MM.1S (cell line): ENCODE measurements at regions not wholly inside any gene's neighbourhood (a gene's known extent, or its start where the extent isn't known, plus 50 kb on each side); places are given as distances from the start of the nearest gene placed in this dataset.

Experiments used
- DNase-seq: peaks from one replicate; pipeline ENCODE4 v3.0.0-alpha.2; 2015
- H2AFZ ChIP-seq: fragments of 300-600 bp; sonication (generic); 2 replicates; pipeline ENCODE4 v1.6.0; 2016; ENCODE audit warnings: antibody characterized with exemption, low read length
- H3F3A ChIP-seq: fragments of 300-600 bp; sonication (generic); 2 replicates; pipeline ENCODE4 v1.6.1; 2016; ENCODE audit warnings: mild to moderate bottlenecking, antibody characterized with exemption, low read length, moderate library complexity, mixed read lengths; ENCODE audit not compliant: insufficient read depth
- H3K27ac ChIP-seq: fragments of 300-600 bp; sonication (generic); 2 replicates; pipeline ENCODE4 v1.5.1; 2016; ENCODE audit warnings: mild to moderate bottlenecking, low read length
- H3K27me3 ChIP-seq: fragments of 300-600 bp; sonication (generic); replicated peaks from 2 replicates; pipeline ENCODE4 v1.6.0; 2016; ENCODE audit warnings: low read length; ENCODE audit not compliant: insufficient read depth
- H3K36me3 ChIP-seq: fragments of 300-600 bp; sonication (generic); replicated peaks from 2 replicates; pipeline ENCODE4 v1.6.1; 2016; ENCODE audit warnings: mild to moderate bottlenecking, low read length, mixed read lengths; ENCODE audit not compliant: insufficient read depth
- H3K4me1 ChIP-seq: fragments of 300-600 bp; sonication (generic); 2 replicates; pipeline ENCODE4 v1.6.1; 2016; ENCODE audit warnings: low read length, mixed read lengths
- H3K4me2 ChIP-seq: fragments of 300-600 bp; sonication (generic); 2 replicates; pipeline ENCODE4 v1.6.0; 2016; ENCODE audit warnings: low read depth, low read length
- H3K4me3 ChIP-seq: fragments of 300-600 bp; sonication (generic); 2 replicates; pipeline ENCODE4 v1.5.1; 2016; ENCODE audit warnings: low read length, mixed read lengths
- H3K79me2 ChIP-seq: fragments of 300-600 bp; sonication (generic); 2 replicates; pipeline ENCODE4 v1.6.1; 2016; ENCODE audit warnings: mixed run types, low read length, mixed read lengths
- H3K9ac ChIP-seq: fragments of 300-600 bp; sonication (generic); 2 replicates; pipeline ENCODE4 v1.6.1; 2016; ENCODE audit warnings: low read length, mixed read lengths
- H3K9me2 ChIP-seq: fragments of 300-600 bp; sonication (generic); replicated peaks from 2 replicates; pipeline ENCODE4 v1.6.1; 2016; ENCODE audit warnings: mild to moderate bottlenecking, low read length, mixed read lengths; ENCODE audit not compliant: insufficient read depth
- H3K9me3 ChIP-seq: fragments of 300-600 bp; sonication (generic); replicated peaks from 2 replicates; pipeline ENCODE4 v1.6.1; 2016; ENCODE audit warnings: mild to moderate bottlenecking, low read length, mixed read lengths; ENCODE audit not compliant: insufficient read depth
- H4K20me1 ChIP-seq: fragments of 300-600 bp; sonication (generic); 2 replicates; pipeline ENCODE4 v1.6.1; 2016; ENCODE audit warnings: mild to moderate bottlenecking, low read length, moderate library complexity, mixed read lengths; ENCODE audit not compliant: insufficient read depth
- EZH2 ChIP-seq: fragments of 300-600 bp; sonication (generic); optimal IDR thresholded peaks from 2 replicates; pipeline ENCODE3; 2017; ENCODE audit warnings: low read depth, mild to moderate bottlenecking, antibody characterized with exemption, low read length, mixed read lengths
- EZH2phosphoT487 ChIP-seq: fragments of 300-600 bp; sonication (generic); IDR thresholded peaks from 2 replicates; pipeline ENCODE4 v1.6.1; 2018; ENCODE audit warnings: antibody characterized with exemption, low read length
- TF ChIP-seq, protein P1 (sequence below): fragments of 300-600 bp; sonication (generic); IDR thresholded peaks from 2 replicates; pipeline ENCODE4 v1.5.1; 2016; ENCODE audit warnings: antibody characterized with exemption, low read length, mixed read lengths

DNA sequence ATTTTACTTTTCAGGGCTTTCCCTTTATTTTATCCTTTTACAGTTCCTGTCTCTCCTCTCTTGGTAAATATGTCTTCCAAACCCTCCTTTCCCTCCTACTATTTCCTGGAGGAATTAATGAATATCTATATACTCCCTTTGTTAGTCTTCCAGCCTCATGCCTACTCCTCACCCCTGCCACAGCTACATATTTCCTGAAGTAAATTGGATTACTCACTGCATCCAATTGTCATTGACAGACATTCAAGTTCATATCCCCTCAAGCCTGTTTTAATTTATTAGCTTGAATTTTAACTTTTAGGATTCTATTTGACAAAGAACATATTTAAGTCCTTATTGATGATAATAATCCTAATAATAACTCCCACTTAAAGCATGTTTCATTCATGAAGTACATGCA, 314.5 kb downstream of the TMEM161B start:
- no peak for DNase-seq
- Histone ChIP-seq H3K4me2 (no peak overlapping the region), H3K9me3 (no peaks in the 10 kb centered on the region), H3K27ac (no peak overlapping the region), H3K27me3 (no peaks in the 10 kb centered on the region), H3K36me3 (no peaks in the 10 kb centered on the region), H3K4me1 (no peaks in the 10 kb centered on the region), H2AFZ (no peak overlapping the region), H3K79me2 (no peaks in the 10 kb centered on the region), H3K9me2 (no peaks in the 10 kb centered on the region), H3K9ac (no peak overlapping the region), H3K4me3 (no peak overlapping the region), H3F3A (no peaks in the 10 kb centered on the region), H4K20me1 (no peaks in the 10 kb centered on the region)
- TF ChIP-seq EZH2phosphoT487 (no peak), EZH2 (no peak)
- TF ChIP-seq, protein P1, sequence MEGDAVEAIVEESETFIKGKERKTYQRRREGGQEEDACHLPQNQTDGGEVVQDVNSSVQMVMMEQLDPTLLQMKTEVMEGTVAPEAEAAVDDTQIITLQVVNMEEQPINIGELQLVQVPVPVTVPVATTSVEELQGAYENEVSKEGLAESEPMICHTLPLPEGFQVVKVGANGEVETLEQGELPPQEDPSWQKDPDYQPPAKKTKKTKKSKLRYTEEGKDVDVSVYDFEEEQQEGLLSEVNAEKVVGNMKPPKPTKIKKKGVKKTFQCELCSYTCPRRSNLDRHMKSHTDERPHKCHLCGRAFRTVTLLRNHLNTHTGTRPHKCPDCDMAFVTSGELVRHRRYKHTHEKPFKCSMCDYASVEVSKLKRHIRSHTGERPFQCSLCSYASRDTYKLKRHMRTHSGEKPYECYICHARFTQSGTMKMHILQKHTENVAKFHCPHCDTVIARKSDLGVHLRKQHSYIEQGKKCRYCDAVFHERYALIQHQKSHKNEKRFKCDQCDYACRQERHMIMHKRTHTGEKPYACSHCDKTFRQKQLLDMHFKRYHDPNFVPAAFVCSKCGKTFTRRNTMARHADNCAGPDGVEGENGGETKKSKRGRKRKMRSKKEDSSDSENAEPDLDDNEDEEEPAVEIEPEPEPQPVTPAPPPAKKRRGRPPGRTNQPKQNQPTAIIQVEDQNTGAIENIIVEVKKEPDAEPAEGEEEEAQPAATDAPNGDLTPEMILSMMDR, result no peak

DNA sequence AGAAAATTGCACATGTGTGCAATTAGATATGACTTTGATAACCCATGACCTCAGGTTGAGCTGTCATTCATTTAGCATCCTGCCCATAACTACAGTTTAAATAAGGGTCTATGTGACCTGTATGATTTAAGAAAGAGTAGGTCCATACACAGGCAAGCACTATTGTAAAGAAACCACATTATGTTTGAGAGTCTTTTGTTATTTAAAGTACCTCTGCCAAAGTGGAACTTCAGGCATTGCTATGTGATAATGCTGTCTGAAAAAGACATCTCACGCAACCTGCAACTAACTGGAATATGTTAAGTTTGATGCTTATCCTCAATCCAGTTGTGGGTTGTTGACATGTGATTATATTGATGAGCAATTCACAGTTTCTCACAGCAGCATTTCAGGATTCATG, 317.0 kb downstream of the TMEM161B start:
- Histone ChIP-seq H3K79me2 (no peaks in the 10 kb centered on the region), H4K20me1 (no peaks in the 10 kb centered on the region), H3K9me2 (no peaks in the 10 kb centered on the region), H3K9ac (no peak overlapping the region), H2AFZ (no peak overlapping the region), H3K4me3 (no peak overlapping the region), H3K4me2 (no peak overlapping the region), H3K27me3 (no peaks in the 10 kb centered on the region), H3K36me3 (no peaks in the 10 kb centered on the region), H3K4me1 (no peaks in the 10 kb centered on the region), H3K9me3 (no peaks in the 10 kb centered on the region), H3K27ac (no peak overlapping the region), H3F3A (no peaks in the 10 kb centered on the region)
- DNase-seq, result no peak
- TF ChIP-seq, protein P1, result no peak
- TF ChIP-seq EZH2phosphoT487 (no peak), EZH2 (no peak)

DNA sequence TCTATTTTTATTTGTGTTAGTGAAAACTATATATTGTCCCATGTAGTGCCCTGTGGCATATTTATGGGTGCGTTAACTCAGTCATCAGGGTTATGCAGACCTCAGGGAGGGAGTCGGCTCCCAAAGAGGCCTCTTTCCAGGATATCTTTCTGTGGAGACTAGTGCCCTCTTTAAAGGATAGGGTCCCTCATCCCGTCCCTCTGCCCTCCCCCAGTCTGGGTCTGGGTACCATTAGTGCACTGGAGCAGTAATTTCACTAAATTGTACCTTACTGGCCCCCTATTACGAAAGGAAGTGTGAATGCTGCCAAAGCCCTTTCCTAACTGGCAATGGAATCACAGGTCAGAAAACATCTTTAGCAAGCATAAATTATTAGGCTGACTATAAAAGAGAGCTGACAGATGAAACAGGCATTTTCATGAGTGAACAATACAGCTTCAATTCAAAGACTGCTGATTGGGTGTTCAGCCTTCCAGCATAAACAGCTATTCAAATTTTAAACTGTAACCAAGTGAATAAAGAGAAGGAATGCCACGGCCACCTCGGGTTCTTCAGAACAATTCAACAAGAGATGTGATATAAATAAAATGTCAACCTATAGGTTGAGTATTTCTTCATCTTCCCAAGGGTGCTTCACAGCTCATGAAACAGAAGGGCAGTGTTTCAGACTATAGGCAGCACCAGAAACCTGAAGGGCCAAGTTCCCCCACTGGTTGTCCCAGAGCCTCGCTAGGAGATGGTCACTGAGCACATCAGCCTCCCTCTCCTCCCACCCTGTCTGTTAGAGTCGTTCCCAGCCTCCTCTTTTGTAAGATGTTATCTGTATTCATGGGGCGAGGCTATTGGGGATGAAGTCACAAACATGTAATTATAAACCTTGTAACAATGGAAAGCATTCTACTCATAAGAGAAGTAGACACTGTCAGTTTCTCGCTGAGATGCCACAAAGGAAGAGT, 318.7 kb downstream of the TMEM161B start:
- TF ChIP-seq EZH2 (no peak), EZH2phosphoT487 (no peak)
- TF ChIP-seq, protein P1, result no peak
- no peaks in the 10 kb centered on the region for H3K9me2 ChIP-seq
- H3K36me3 ChIP-seq, result no peaks in the 10 kb centered on the region
- H2AFZ ChIP-seq, result no peak overlapping the region
- no peak for DNase-seq
- H4K20me1 ChIP-seq, result no peaks in the 10 kb centered on the region
- H3K4me3 ChIP-seq, result no peak overlapping the region
- no peaks in the 10 kb centered on the region for H3F3A ChIP-seq
- no peaks in the 10 kb centered on the region for H3K4me1 ChIP-seq
- H3K27ac ChIP-seq, result no peak overlapping the region
- H3K9ac ChIP-seq, result no peak overlapping the region
- no peaks in the 10 kb centered on the region for H3K9me3 ChIP-seq
- H3K27me3 ChIP-seq, result no peaks in the 10 kb centered on the region
- H3K4me2 ChIP-seq, result no peak overlapping the region
- H3K79me2 ChIP-seq, result no peaks in the 10 kb centered on the region
